HEK293T (cell line): ENCODE measurements at regions not wholly inside any gene's neighbourhood (a gene's known extent, or its start where the extent isn't known, plus 50 kb on each side); places are given as distances from the start of the nearest gene placed in this dataset.

Source experiments
- CTCF ChIA-PET: fragments of 350-600 bp; formaldehyde crosslinking; extraction: SDS; loops from one replicate; lab custom pipeline; 2021; ENCODE audit warnings: antibody characterized with exemption, inconsistent platforms; lab: Yijun Ruan, JAX
- POLR2A ChIA-PET: fragments of 350-600 bp; formaldehyde crosslinking; extraction: SDS; loops from one replicate; lab custom pipeline; 2020; ENCODE audit warnings: antibody characterized with exemption, inconsistent platforms; lab: Yijun Ruan, JAX
- DNase-seq: peaks from one replicate; pipeline ENCODE4 v3.0.0; 2012; ENCODE audit warnings: mixed read lengths; ENCODE audit errors: extremely low spot score
- ARNT ChIP-seq: fragments of 450-650 bp; IDR thresholded peaks from 2 replicates; pipeline ENCODE4 v1.6.1; 2017; ENCODE audit warnings: mild to moderate bottlenecking
- BHLHE40 ChIP-seq: fragments of 450-650 bp; IDR thresholded peaks from 2 replicates; pipeline ENCODE4 v1.6.1; 2016; ENCODE audit warnings: mild to moderate bottlenecking, moderate library complexity, borderline replicate concordance
- CTBP1 ChIP-seq: fragments of 450-650 bp; IDR thresholded peaks from 2 replicates; pipeline ENCODE4 v1.6.1; 2016; ENCODE audit warnings: borderline replicate concordance
- ELF4 ChIP-seq: fragments of 450-650 bp; IDR thresholded peaks from 2 replicates; pipeline ENCODE4 v1.6.1; 2017; ENCODE audit warnings: antibody characterized with exemption
- FOXA1 ChIP-seq: fragments of 450-650 bp; IDR thresholded peaks from 2 replicates; pipeline ENCODE4 v1.6.1; 2016; ENCODE audit warnings: mild to moderate bottlenecking
- FOXK2 ChIP-seq: fragments of 450-650 bp; IDR thresholded peaks from 2 replicates; pipeline ENCODE4 v1.6.1; 2016; ENCODE audit warnings: mild to moderate bottlenecking
- FOXM1 ChIP-seq: fragments of 450-650 bp; IDR thresholded peaks from 2 replicates; pipeline ENCODE4 v1.6.1; 2017; ENCODE audit warnings: mild to moderate bottlenecking, borderline replicate concordance
- HDGF ChIP-seq: fragments of 450-650 bp; IDR thresholded peaks from 2 replicates; pipeline ENCODE4 v1.6.1; 2017; ENCODE audit warnings: antibody characterized with exemption, borderline replicate concordance
- L3MBTL2 ChIP-seq: fragments of 450-650 bp; conservative IDR thresholded peaks from 2 replicates; pipeline ENCODE4 v1.6.1; 2016; ENCODE audit warnings: mild to moderate bottlenecking
- LEF1 ChIP-seq: fragments of 450-650 bp; IDR thresholded peaks from 2 replicates; pipeline ENCODE4 v1.6.1; 2017; ENCODE audit warnings: mild to moderate bottlenecking, borderline replicate concordance
- NFRKB ChIP-seq: fragments of 450-650 bp; IDR thresholded peaks from 2 replicates; pipeline ENCODE4 v1.6.1; 2016; ENCODE audit warnings: mild to moderate bottlenecking, moderate library complexity
- SP1 ChIP-seq: fragments of 450-650 bp; IDR thresholded peaks from 2 replicates; pipeline ENCODE4 v1.6.1; 2017
- SUZ12 ChIP-seq: fragments of 450-650 bp; IDR thresholded peaks from 2 replicates; pipeline ENCODE4 v1.6.1; 2016; ENCODE audit warnings: mild to moderate bottlenecking
- TARDBP ChIP-seq: fragments of 450-650 bp; IDR thresholded peaks from 2 replicates; pipeline ENCODE4 v1.6.1; 2016
- ZNF384 ChIP-seq: fragments of 450-650 bp; IDR thresholded peaks from 2 replicates; pipeline ENCODE4 v1.6.1; 2016
- TF ChIP-seq, protein P1 (sequence below): fragments of 450-650 bp; IDR thresholded peaks from 2 replicates; pipeline ENCODE4 v1.6.1; 2016

DNA sequence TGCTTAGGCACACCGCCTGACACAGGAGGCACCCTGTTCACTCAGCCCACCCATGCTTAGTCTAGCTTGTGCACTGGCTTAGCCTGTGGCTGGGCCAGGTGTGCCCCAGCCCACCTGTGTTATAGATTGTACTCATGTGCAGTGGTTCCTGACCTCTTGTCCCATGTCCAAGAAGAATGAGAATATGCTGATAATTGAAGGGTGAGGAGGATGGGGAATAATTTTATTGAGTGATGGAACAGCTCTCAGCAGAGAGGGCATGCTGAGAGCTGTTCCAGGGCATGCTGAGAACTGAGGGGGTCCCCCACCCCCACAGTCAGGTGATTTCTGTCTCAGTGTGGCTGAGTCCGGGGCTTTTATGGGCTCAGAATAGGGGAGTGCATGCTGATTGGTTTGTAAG, 395.9 kb downstream of the FUT8 start:
- no peak for TF ChIP-seq NFRKB
- no peak for TF ChIP-seq CTBP1
- TF ChIP-seq ELF4, result no peak
- DNase-seq, result no peak
- CTCF ChIA-PET, result no interaction called here

DNA sequence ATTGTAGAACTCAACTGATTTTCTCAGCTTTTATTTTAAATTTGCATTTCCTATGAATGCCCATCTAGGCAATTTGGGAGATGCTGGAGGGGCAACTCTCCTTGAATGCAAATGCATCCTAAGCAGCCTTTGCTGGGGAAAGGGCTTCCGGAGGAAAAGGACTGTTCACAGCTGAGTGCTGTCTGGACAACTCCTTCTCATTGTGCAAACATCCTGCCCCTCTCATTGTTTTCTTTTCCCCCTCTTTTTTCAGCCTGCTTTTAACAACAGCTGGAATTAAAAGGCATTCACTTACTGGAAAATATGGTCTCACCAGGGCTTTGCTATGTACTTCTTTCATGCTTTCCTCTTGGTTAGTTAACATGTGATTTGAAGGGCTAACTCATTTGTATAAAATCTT, 397.8 kb downstream of the FUT8 start:
- CTCF ChIA-PET, result interaction anchor here (1.8 kb wide), 1 partner anchor 14 kb away, joined by 7 read pairs; no protein-coding TSS in a partner anchor
- TF ChIP-seq HDGF (no peak), L3MBTL2 (no peak)
- no peak for DNase-seq
- POLR2A ChIA-PET, result no interaction called here

More for the DNA sequence above, 395.9 kb downstream of the FUT8 start:
- POLR2A ChIA-PET, result no interaction called here

DNA sequence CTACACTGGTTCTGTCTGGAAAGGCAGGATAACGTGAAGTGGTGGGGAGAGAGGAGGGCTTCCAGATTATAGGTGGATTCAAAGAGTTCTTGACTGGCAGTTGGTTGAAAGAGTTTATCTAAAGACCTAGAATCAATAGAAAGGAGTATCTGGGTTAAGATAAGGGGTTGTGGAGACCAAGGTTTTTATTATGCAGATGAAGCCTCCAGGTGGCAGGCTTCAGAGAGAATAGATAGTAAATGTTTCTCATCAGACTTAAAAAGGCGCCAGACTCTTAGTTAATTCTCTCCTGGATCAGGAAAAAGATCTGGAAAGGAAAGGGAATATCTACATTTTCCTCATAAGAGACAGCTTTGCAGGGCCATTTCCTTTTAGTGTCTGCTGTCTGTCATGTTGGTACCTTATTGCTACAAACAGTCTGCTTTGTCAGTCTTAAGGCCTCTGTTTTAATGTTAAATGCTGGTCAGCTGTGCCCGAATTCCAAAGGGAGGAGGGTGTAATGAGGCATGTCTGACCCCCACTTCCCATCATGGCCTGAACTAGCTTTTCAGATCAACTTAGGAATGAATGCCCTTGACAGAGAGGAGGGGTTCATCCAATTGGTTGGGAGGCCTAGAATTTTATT, 401.3 kb downstream of the FUT8 start:
- TF ChIP-seq NFRKB (no peak), TARDBP (no peak), SP1 (no peak), BHLHE40 (no peak)
- no peak for DNase-seq
- POLR2A ChIA-PET, result no interaction called here
- CTCF ChIA-PET, result interaction anchor here (0.7 to 3.9 kb wide), 2 partner anchors 11 to 22 kb away, joined by 3 to 16 read pairs; no protein-coding TSS in a partner anchor

DNA sequence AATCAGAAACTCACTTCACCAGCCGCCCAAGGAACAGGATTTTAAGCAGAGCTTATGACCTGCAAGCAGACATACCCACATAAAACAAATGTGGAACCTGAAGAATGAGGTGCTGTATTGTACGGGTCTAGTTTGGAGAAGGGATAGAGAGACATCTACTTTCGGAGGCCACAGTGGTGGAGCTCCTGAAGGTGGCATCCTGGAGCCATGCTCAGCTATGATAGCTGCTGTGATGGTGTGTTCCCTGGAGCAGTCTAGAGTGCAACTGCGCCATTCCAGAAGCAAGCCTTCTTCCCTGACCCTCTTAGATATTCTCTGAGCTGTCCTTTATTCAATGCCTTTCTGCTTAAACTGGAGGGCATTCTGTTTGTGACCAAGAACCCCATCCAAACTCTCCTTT, 402.6 kb downstream of the FUT8 start:
- CTCF ChIA-PET, result interaction anchor here (0.6 to 3.9 kb wide), 2 partner anchors 10 to 406 kb away, joined by 3 to 16 read pairs; no protein-coding TSS in a partner anchor
- DNase-seq, result no peak
- POLR2A ChIA-PET, result interaction anchor here (1.1 kb wide), 1 partner anchor 403 kb away, joined by 4 read pairs; the partner anchor contains the start of gene FUT8

DNA sequence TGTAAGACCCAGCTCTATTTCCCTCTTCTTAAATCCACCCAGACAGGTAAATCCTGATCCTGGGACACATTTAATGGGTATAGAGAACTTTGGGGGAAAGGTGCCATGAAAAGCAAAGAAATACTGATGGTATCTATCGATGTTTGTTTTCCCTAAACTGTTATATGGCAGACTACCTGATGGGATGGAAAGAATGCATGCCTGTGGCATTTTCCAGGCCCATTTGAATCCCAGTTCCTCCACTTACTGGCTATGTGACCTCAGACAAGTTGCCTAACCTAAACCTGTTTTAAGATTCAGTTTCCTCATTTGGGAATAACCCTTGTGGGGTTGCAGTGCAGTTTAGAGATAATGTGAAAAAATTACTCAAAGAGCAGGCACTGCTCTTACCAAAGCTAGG, 404.5 kb downstream of the FUT8 start:
- POLR2A ChIA-PET, result no interaction called here
- CTCF ChIA-PET, result no interaction called here
- TF ChIP-seq FOXM1 (no peak), TARDBP (no peak), LEF1 (no peak), BHLHE40 (no peak), ZNF384 (no peak), ELF4 (no peak), HDGF (no peak), CTBP1 (no peak), SUZ12 (no peak), SP1 (no peak), NFRKB (no peak), FOXA1 (no peak), ARNT (no peak), L3MBTL2 (no peak), FOXK2 (no peak)
- TF ChIP-seq, protein P1, sequence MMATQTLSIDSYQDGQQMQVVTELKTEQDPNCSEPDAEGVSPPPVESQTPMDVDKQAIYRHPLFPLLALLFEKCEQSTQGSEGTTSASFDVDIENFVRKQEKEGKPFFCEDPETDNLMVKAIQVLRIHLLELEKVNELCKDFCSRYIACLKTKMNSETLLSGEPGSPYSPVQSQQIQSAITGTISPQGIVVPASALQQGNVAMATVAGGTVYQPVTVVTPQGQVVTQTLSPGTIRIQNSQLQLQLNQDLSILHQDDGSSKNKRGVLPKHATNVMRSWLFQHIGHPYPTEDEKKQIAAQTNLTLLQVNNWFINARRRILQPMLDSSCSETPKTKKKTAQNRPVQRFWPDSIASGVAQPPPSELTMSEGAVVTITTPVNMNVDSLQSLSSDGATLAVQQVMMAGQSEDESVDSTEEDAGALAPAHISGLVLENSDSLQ, result no peak
- no peak for DNase-seq

More for the DNA sequence above, 402.6 kb downstream of the FUT8 start:
- TF ChIP-seq FOXK2 (no peak), SP1 (no peak), NFRKB (no peak), HDGF (no peak), FOXA1 (no peak), CTBP1 (no peak), SUZ12 (no peak), ELF4 (no peak), BHLHE40 (no peak), FOXM1 (no peak), ZNF384 (no peak), L3MBTL2 (no peak), LEF1 (no peak), TARDBP (no peak), ARNT (no peak)
- TF ChIP-seq, protein P1, result no peak

DNA sequence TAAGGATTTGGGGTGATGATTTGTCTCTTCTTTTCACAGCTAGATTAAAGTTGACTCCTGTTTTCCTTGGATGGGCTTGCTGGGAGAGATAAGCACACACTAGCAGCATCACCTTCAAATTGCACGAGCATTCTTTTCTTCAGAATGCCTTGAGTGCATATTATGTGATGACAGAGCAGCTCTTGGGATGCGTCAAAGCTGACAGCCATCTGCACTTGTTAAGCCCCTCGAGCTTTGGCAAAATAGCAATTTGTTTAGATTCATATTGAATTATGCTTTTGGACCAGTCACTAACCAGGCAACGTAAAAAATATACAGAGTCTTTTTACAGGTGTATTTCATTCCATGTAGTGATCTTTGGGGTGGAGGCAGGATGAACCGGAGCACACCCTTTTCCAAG, 407.0 kb downstream of the FUT8 start:
- ChIA-PET CTCF (no interaction called here), POLR2A (no interaction called here)
- no peak for DNase-seq
- no peak for TF ChIP-seq CTBP1
- no peak for TF ChIP-seq TARDBP
- TF ChIP-seq SP1, result no peak
- no peak for TF ChIP-seq ELF4

DNA sequence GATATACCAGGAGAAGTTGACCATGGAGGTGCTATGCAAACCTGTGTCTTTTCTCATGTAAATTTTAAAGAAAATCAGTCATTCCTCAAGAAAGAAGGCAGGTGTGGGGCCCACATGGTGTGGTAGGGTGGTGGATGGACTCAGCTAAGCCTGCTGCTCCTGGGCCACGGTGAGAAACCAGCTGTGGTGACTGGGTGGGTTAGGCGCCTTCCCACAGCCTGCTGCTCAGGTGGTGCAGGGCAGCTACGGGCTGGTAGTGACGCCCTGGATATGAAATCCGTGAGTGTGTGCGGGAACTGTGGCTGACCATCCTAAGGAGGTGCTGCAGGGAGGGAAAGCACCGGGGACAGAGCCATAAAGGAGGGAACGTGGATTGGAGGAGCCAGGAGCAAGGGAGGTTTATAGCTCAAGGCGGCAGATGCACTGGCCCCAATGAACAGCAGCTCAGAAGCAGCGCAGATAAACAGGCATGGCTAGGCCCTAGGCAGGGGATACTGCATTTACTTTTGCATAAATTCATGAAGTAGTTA, 408.8 kb downstream of the FUT8 start:
- CTCF ChIA-PET, result interaction anchor here (1.1 kb wide), 1 partner anchor 406 kb away, joined by 3 read pairs; no protein-coding TSS in a partner anchor
- TF ChIP-seq LEF1, result no peak
- no peak for TF ChIP-seq NFRKB
- no peak for DNase-seq
- POLR2A ChIA-PET, result interaction anchor here (0.8 kb wide), 1 partner anchor 403 kb away, joined by 4 read pairs; no protein-coding TSS in a partner anchor
